Panc1 (cell line): ENCODE measurements at regions not wholly inside any gene's neighbourhood (a gene's known extent, or its start where the extent isn't known, plus 50 kb on each side); places are given as distances from the start of the nearest gene placed in this dataset.

Experiments used
- REST ChIP-seq, 2 experiments: IDR thresholded peaks; 2 replicates each; pipeline ENCODE4 v1.6.1; 2011 to 2012; ENCODE audit warnings: low read depth in 2 of 2, control low read depth in 1 of 2, low read length in 1 of 2, mild to moderate bottlenecking in 1 of 2, moderate library complexity in 1 of 2; ENCODE audit not compliant: insufficient read depth in 1 of 2
- TCF7L2 ChIP-seq: IDR thresholded peaks from 2 replicates; pipeline ENCODE4 v1.6.1; 2011; ENCODE audit warnings: mild to moderate bottlenecking, low read depth, low read length, inconsistent platforms
- TF ChIP-seq, protein P1 (sequence below): fragments of 450-650 bp; IDR thresholded peaks from 2 replicates; pipeline ENCODE4 v1.5.1; 2017; ENCODE audit warnings: mild to moderate bottlenecking

GRCh38 chr6:140563728-140564127 is 1189.3 kb upstream of the CITED2 start:
- TF ChIP-seq, protein P1, sequence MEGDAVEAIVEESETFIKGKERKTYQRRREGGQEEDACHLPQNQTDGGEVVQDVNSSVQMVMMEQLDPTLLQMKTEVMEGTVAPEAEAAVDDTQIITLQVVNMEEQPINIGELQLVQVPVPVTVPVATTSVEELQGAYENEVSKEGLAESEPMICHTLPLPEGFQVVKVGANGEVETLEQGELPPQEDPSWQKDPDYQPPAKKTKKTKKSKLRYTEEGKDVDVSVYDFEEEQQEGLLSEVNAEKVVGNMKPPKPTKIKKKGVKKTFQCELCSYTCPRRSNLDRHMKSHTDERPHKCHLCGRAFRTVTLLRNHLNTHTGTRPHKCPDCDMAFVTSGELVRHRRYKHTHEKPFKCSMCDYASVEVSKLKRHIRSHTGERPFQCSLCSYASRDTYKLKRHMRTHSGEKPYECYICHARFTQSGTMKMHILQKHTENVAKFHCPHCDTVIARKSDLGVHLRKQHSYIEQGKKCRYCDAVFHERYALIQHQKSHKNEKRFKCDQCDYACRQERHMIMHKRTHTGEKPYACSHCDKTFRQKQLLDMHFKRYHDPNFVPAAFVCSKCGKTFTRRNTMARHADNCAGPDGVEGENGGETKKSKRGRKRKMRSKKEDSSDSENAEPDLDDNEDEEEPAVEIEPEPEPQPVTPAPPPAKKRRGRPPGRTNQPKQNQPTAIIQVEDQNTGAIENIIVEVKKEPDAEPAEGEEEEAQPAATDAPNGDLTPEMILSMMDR, result no peak
- TF ChIP-seq REST (IDR thresholded peaks at IDR 0.05; ENCODE audit: insufficient read depth in 1 of 2, low read depth in 2 of 2, low read length in 1 of 2), result no peak
- no peak for TF ChIP-seq TCF7L2
